Stomach (tissue), 8 donors: ENCODE measurements at regions not wholly inside any gene's neighbourhood (a gene's known extent, or its start where the extent isn't known, plus 50 kb on each side); places are given as distances from the start of the nearest gene placed in this dataset.

Source experiments
- DNase-seq, 2 donors: peaks; one replicate each; pipeline versions ENCODE4 v3.0.0 to v3.0.0-alpha.2; 2013 to 2019
- H3K27ac ChIP-seq, 5 donors: fragments of 200-600 bp in 4 of 5; sonication (generic) in 4 of 5; one replicate each; pipeline ENCODE4 v1.5.1; 2013 to 2019; ENCODE audit warnings: mild to moderate bottlenecking in 1 of 5, moderate library complexity in 1 of 5
- H3K27me3 ChIP-seq, 3 donors: fragments of 200-600 bp; sonication (generic); one replicate each; pipeline ENCODE4 v1.5.1; 2017 to 2019; ENCODE audit warnings: mixed run types in 1 of 3
- H3K36me3 ChIP-seq, 4 donors: fragments of 200-600 bp; sonication (generic); 1 replicate in 3 of 4; 2 replicates in 1 of 4; pipeline ENCODE4 v1.5.1; 2016 to 2019
- H3K4me1 ChIP-seq, 4 donors: fragments of 200-600 bp; sonication (generic); one replicate each; pipeline ENCODE4 v1.5.1; 2016 to 2019
- H3K4me3 ChIP-seq, 4 donors: fragments of 200-600 bp; sonication (generic) in 3 of 4; one replicate each; pipeline ENCODE4 v1.5.1; 2016 to 2019; ENCODE audit warnings: mild to moderate bottlenecking in 1 of 4
- H3K9me3 ChIP-seq, 4 donors: fragments of 200-600 bp; sonication (generic); one replicate each; pipeline ENCODE4 v1.5.1; 2016 to 2019
- EP300 ChIP-seq: sonication (generic); formaldehyde crosslinking; IDR thresholded peaks from one replicate; pipeline ENCODE4 v1.6.1; 2017; ENCODE audit warnings: antibody characterized with exemption
- POLR2A ChIP-seq, 4 donors: fragments of 450-650 bp; IDR thresholded peaks; one replicate each; pipeline ENCODE4 v1.6.1; 2016; ENCODE audit warnings: antibody characterized with exemption in 4 of 4, control low read depth in 2 of 4, mild to moderate bottlenecking in 1 of 4, moderate library complexity in 1 of 4
- POLR2AphosphoS5 ChIP-seq, 3 donors: sonication (generic); formaldehyde crosslinking; IDR thresholded peaks; one replicate each; pipeline ENCODE4 v1.6.1; 2016; ENCODE audit warnings: antibody characterized with exemption in 3 of 3
- WGBS, 5 donors: extraction: QIAGEN DNeasy Blood & Tissue Kit in 3 of 5; methylation state at CpG; one replicate each; pipeline versions ENCODE4 v1.1.5 to v1.1.7; 2013 to 2018; 5-methylcytosine and 5-hydroxymethylcytosine counted together
- intact Hi-C: fragments of 100-400 bp; cut with DNase I; formaldehyde crosslinking; loops from one replicate; pipeline ENCODE4 v1.15.1; 2023; ENCODE audit warnings: low total_unique reads
- TF ChIP-seq, protein P1 (sequence below), 7 experiments: fragments of 450-650 bp in 4 of 7; fragments of 200-600 bp in 3 of 7; sonication (generic) in 3 of 7; IDR thresholded peaks; one replicate each; pipeline ENCODE4 v1.5.1; 2016 to 2019; ENCODE audit warnings: antibody characterized with exemption in 7 of 7, control low read depth in 2 of 7, mild to moderate bottlenecking in 1 of 7
- donor health status: healthy with polysubstance abuse.
- donor health status: Bipolar disorder and iron deficiency.
- donor health status: healthy.

DNA sequence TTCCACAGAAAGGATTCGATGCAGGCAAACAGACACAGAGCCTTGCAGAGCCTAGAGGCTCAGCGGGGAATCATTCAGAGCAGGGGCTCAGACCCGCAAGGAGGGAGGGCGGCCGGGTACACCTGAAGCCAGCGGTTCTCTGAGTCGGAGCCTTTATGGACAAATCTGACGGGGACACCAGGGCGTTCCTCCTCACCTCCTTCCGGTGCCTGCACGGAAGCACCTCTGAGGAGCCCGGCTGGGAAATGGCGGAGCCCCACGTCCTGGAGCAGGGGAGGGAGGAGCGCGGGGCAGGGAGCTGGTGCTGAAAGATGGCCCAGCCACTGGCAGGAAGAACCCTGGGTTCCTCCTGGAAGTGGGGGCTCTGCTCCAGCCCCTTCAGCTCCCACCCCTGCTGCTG lies 193.5 kb upstream of the ALKAL2 start:
- Histone ChIP-seq H3K27ac (no peak overlapping the region), H3K4me1 (peaks cover 0 to 5% (median 0%) of the 10 kb centered on the region in 4 donors), H3K4me3 (no peak overlapping the region), H3K36me3 (no peaks in the 10 kb centered on the region), H3K27me3 (no peaks in the 10 kb centered on the region), H3K9me3 (no peaks in the 10 kb centered on the region)
- 86 to 93% (median 91%) methylated on average over 16 of the region's 16 CpGs for WGBS, 5 donors
- DNase-seq = no peak
- intact Hi-C loops = no loop called here
- TF ChIP-seq EP300 (no peak), POLR2A (IDR thresholded peaks at IDR 0.05) (no peak), POLR2AphosphoS5 (IDR thresholded peaks at IDR 0.05) (no peak)
- TF ChIP-seq, protein P1, sequence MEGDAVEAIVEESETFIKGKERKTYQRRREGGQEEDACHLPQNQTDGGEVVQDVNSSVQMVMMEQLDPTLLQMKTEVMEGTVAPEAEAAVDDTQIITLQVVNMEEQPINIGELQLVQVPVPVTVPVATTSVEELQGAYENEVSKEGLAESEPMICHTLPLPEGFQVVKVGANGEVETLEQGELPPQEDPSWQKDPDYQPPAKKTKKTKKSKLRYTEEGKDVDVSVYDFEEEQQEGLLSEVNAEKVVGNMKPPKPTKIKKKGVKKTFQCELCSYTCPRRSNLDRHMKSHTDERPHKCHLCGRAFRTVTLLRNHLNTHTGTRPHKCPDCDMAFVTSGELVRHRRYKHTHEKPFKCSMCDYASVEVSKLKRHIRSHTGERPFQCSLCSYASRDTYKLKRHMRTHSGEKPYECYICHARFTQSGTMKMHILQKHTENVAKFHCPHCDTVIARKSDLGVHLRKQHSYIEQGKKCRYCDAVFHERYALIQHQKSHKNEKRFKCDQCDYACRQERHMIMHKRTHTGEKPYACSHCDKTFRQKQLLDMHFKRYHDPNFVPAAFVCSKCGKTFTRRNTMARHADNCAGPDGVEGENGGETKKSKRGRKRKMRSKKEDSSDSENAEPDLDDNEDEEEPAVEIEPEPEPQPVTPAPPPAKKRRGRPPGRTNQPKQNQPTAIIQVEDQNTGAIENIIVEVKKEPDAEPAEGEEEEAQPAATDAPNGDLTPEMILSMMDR (IDR thresholded peaks at IDR 0.05) = no peak

DNA sequence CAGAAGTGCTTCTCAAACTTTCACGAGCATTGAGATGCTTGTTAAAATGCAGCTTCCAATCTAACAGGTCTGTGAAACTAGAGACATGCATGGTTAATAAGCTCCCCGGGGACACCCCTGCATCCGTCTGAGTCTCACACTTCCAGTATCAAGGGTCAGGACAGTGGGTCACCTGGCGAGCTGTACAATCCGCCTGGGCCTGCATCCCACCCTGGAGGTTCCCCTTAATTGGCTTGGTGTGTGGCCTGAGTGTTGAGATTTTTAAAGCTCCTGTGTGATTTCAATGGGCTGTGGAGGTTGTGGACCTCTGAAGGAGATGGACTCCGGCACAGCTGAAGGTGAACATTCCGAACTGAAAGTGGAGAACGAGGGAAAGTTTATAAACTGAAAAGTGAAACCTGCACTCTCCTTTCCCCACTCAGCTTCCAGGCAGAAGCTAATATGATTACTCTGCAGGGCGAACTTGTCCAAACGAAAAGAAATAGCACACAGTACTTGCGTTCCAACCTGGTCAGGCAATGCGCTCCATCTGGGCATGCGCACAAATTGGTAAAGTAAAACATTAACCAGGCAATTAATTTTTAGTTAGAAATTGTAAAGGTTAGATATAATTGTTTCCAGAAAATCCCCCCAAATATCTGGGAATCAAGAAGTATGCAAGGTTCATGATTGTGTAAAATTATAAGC lies 191.7 kb upstream of the ALKAL2 start:
- Histone ChIP-seq H3K27ac (no peak overlapping the region), H3K9me3 (no peaks in the 10 kb centered on the region), H3K27me3 (no peaks in the 10 kb centered on the region), H3K4me1 (peaks cover 0 to 5% (median 0%) of the 10 kb centered on the region in 4 donors), H3K36me3 (no peaks in the 10 kb centered on the region), H3K4me3 (peak overlapping the region in 2 of 4 donors; percentile 18 to 20)
- TF ChIP-seq, protein P1 (IDR thresholded peaks at IDR 0.05) = no peak
- no peak for TF ChIP-seq EP300
- TF ChIP-seq POLR2A (IDR thresholded peaks at IDR 0.05) = no peak
- TF ChIP-seq POLR2AphosphoS5 (IDR thresholded peaks at IDR 0.05) = no peak
- DNase-seq = peak in 1 of 2 donors; percentile 36
- intact Hi-C loops = no loop called here
- 46 to 59% (median 48%) methylated on average over 9 to 13 of the region's 13 CpGs for WGBS, 5 donors

DNA sequence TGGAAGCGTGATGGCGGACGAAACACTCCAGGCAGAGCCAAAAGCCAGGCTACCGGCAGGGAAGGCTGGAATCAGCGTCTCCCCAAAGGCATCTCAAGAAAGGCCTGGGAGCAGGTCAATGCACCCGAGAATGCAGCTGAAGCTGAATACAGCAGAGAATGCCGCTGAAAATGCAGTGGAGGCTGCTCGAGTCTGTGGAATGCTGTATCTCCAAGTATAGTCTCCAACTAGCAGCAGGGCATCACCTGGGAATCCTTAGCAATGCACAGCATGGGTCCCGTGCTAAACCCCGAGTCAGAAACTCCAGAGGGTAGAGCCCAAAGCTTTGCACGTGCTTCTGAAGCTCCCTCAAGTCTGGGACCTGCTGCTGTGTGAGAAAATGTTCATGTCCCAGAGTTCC lies 191.1 kb upstream of the ALKAL2 start:
- no peak for DNase-seq

DNA sequence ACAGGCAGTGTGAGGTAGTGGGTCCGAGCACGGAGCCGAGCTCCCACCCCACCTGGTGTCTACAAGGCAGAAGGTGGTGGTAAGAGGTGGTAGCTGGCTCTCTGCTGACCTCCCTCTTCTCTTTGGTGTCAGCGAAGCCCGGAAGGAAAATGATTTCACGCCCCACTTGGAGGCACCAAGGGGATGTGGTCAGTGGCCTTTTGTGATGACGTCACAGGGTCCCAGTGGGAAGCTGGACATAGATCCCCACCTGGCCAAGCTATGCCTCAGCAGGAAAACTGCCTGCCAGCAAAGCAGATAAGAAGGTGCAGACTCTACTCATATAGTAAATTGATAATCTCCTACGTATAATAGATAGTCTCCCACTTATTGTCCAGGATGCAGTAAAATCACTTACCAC lies 183.7 kb upstream of the ALKAL2 start:
- no peak overlapping the region for H3K27ac ChIP-seq
- intact Hi-C loops = no loop called here
- peaks cover 0 to 12% (median 6%) of the 10 kb centered on the region in 4 donors for H3K9me3 ChIP-seq
- no peak overlapping the region for H3K4me3 ChIP-seq
- TF ChIP-seq, protein P1 (IDR thresholded peaks at IDR 0.05) = no peak
- TF ChIP-seq POLR2A (IDR thresholded peaks at IDR 0.05) = no peak
- 81 to 88% (median 87%) methylated on average over 8 of the region's 8 CpGs for WGBS, 5 donors
- DNase-seq = no peak
- H3K4me1 ChIP-seq = peaks cover 0 to 13% (median 5%) of the 10 kb centered on the region in 4 donors
- peaks cover 0 to 42% (median 23%) of the 10 kb centered on the region in 3 donors for H3K27me3 ChIP-seq
- no peaks in the 10 kb centered on the region for H3K36me3 ChIP-seq

More for the DNA sequence above, 191.1 kb upstream of the ALKAL2 start:
- WGBS, 5 donors = 57 to 67% (median 63%) methylated on average over 10 to 11 of the region's 11 CpGs
- Histone ChIP-seq H3K27me3 (no peaks in the 10 kb centered on the region), H3K27ac (no peak overlapping the region), H3K36me3 (no peaks in the 10 kb centered on the region), H3K9me3 (no peaks in the 10 kb centered on the region), H3K4me1 (peaks cover 0 to 5% (median 0%) of the 10 kb centered on the region in 4 donors), H3K4me3 (no peak overlapping the region)
- intact Hi-C loops = no loop called here
- TF ChIP-seq EP300 (no peak), POLR2AphosphoS5 (IDR thresholded peaks at IDR 0.05) (no peak), POLR2A (IDR thresholded peaks at IDR 0.05) (no peak)
- TF ChIP-seq, protein P1 (IDR thresholded peaks at IDR 0.05) = no peak
